Suppressor macrophage (primary cell): ENCODE measurements at regions not wholly inside any gene's neighbourhood (a gene's known extent, or its start where the extent isn't known, plus 50 kb on each side); places are given as distances from the start of the nearest gene placed in this dataset.

ENCODE experiments used
- DNase-seq, 4 experiments: peaks; one replicate each; pipeline ENCODE4 v3.0.0-alpha.2; 2020 to 2022

DNA sequence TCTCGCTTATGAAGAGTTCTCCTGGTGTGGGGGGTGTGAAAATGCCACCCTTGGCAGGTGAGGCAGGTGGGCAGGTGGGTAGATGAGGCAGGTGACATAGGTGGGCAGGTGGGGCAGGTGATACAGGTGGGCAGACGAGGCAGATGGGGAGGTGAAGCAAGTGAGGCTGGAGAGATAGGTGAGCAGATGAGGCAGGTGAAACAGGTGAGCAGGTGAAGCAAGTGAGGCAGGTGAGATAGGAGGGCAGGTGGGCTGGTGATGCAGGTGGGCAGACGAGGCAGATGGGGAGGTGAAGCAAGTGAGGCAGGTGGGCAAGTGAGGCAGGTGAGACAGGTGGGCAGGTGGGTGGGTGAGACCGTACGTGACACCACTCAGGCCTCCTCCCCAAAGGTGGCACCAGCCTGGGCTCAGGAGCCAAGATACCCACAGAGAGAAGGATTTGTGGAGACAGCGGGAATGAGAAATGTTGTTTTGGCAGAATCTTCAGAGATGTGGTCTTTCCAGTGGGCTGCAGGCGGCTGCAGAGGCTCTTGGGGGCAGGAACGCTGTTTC, 232.3 kb upstream of the MYT1L start:
- DNase-seq: no peak

- no peak for DNase-seq
These were observed 231.8 kb upstream of the MYT1L start for GRCh38 chr2:2562867-2563266.

GRCh38 chr2:2561346-2562095, 230.4 kb upstream of the MYT1L start:
- no peak for DNase-seq

DNA sequence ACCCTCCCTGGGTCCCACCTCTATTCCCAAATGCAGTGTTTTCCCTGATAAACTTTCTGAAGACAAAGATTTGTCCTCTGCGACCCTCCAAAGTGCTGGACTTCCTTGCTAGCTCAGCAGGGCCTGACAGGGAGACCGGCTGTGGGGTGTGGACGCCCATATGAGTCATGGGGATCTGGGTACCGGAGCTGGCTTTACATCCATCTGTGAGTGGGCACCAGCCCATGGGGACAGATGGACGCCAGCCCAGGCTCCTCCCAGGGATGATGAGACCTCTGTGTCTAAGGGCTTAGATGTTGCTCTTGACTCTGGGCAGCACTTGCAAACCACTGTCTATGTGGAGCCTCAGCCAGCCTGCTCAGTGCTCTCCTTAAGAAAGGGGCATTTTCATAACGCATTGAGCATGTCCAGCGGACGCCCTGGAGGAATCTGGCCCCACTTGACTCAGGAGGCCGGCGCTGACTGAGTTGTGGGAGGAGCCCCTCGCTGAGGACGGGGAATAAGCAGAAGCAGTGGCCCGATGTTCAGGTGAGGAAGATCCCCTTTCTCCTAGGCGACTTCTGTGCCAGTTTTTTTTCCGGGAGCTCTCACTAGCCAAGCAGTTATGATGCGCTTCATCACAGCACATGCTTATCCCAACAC, 229.4 kb upstream of the MYT1L start:
- DNase-seq: no peak

DNA sequence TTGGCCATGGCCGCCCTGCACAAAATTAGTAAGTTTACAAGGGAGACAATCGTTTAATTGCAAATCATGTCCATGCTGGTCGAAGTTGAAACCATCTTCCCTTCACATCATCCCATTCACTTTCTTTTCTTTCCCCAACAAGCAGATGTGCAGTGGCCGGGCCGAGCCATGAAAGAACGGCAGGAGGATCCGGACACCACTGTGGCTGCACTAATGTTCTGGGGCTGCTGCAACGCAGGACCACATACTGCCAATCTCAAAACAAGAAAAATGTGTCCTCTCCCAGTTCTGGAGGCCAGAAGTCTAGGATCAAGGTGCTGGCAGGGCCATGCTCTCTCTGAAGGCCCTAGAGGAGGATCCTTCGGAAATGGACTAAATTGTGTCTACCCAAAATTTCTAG, 227.4 kb upstream of the MYT1L start:
- no peak for DNase-seq

- DNase-seq: no peak
These were observed 226.4 kb upstream of the MYT1L start for GRCh38 chr2:2557475-2557874.

DNA sequence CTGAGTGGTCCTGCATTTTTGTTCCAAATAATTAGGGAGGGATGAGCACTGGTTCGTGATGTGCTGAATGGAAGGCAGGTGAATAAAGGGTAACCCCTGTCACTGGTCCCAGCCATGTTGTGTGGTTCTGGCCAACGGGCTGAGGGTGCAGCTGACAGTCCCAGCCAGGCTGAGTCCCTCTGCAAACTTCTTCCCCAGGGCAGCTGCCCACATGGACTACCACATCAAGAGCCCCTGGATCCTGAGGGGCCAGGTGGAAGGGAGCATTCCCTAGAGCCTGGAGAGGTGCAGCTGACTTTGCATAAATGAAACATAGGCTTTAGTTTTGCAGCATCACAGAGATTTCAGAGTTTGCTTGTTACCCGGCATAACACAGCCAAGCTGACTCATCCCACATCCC, 219.8 kb upstream of the MYT1L start:
- no peak for DNase-seq

DNA sequence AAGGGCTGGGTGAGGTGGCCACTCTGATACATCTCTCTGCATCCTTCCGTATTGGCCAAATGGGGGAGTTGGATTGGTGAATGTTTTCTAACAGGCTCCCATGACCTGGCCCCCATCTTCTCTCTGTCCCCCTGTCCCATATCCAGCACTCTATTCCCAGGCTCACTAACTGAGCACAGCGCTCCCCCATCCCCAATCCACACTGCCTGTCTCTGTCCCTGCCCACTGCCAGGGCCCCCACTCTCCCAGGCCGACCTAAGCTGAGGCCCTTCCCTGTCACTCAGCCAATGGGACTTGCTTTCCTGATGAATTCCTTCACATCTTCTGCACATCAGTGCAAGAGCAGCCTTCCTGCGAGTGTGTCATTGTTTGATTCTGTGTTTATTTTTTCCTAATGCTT, 216.8 kb upstream of the MYT1L start:
- DNase-seq: no peak

DNA sequence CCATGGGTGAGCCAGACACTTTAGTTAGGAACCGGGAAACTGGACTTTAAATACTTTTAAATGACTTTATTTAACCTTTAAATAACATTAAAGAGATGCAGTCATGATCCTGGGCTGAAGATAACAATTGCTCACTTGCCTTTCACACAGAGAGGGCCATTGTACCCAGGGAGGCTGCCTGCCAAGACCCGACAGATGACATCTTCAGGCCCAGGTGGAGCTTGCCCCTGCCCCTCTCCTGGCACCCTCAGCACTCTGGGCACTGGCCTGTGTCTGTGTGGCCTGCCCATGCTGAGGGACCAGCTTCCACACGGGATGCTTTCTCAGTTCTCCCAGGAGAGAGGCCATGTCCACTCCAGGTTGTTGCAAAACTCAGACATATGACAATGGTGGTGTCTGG, 216.4 kb upstream of the MYT1L start:
- no peak for DNase-seq

GRCh38 chr2:2546046-2546445, 215.0 kb upstream of the MYT1L start:
- DNase-seq: no peak

DNA sequence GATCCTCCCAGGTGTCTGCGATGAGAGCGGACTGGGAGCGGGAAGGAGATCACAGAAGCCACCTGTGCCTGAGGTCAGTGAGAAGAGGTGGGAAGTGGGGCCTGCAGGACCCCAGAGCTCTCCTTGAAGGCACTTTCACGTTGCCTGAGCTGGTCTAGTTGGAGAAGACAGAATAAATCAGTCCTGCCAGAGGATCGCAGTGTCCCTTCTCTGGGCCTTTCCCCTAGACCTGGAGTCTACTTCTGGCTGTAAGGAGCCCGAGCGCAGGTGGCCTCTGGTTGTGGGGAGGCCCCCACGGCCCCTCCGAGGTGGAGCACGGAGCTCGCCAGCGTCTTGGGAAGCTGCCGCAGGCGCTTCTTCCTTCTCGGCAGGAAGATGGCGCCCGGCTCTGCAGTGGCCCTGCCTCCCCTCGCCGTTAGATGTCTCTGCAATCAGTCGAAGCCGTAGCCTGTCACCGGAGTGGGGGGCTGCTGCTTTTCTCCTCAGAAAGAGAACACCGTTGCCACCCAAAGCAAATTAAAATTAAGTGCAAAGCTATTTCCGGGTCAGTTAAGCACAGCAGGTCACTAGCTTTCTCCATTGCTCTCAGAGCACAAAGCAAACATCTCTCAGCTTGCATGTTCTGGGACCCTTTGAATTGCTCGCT, 212.0 kb upstream of the MYT1L start:
- DNase-seq: no peak

DNA sequence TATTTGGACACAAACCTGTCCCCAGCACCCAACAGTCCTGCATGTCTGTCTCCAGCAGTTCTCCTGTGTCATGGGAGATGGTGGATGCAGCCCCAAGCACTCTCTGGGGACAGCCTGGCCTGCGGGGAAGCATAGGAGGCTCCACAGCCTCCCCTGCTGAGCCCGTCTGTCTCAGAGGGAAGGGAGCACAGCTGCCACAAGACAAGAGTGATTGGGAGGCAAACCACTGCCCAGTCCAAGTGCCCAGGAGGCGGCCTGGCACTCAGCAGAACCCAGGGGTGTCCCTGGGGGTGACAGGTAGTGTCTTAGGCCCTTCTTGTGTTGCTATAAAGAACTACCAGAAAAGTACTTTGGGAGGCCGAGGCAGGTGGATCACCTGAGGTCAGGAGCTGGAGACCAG, 211.2 kb upstream of the MYT1L start:
- no peak for DNase-seq

- no peak for DNase-seq
These were observed 209.3 kb upstream of the MYT1L start for GRCh38 chr2:2540406-2540805.

DNA sequence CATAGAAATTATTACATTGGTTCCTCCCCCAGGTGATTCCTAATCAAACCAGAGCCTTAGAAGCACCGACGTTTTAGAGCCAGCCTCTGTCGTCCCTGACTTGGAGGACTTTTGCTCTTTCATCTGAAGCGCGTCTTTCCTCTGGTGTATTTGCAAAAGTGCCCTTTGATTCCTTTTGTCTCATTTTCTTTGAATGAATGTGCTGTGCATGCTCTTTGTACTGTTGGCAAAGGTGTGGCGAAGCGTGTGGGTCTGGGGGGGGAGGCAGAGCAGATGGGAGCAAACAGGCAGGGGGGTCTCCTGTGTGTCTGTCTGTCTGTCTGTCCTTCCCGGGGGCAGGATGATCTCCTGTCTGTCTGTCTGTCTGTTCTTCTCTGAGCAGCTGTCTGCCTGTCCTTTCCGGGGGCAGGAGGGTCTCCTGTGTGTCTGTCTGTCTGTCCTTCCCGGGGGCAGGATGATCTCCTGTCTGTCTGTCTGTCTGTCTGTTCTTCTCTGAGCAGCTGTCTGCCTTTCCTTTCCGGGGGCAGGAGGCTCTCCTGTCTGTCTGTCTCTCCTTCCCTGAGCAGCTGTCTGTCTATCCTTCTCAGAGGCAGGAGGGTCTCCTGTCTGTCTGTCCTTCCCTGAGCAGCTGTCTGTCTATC, 205.5 kb upstream of the MYT1L start:
- no peak for DNase-seq

- DNase-seq: no peak
These were observed 199.3 kb upstream of the MYT1L start for GRCh38 chr2:2530334-2530733.

GRCh38 chr2:2528846-2529245, 197.8 kb upstream of the MYT1L start:
- no peak for DNase-seq

GRCh38 chr2:2527148-2527547, 196.1 kb upstream of the MYT1L start:
- DNase-seq: peak in 3 of 4 experiments; percentile 2 to 33 (median 4)

GRCh38 chr2:2524348-2524941, 193.4 kb upstream of the MYT1L start:
- DNase-seq: no peak

DNA sequence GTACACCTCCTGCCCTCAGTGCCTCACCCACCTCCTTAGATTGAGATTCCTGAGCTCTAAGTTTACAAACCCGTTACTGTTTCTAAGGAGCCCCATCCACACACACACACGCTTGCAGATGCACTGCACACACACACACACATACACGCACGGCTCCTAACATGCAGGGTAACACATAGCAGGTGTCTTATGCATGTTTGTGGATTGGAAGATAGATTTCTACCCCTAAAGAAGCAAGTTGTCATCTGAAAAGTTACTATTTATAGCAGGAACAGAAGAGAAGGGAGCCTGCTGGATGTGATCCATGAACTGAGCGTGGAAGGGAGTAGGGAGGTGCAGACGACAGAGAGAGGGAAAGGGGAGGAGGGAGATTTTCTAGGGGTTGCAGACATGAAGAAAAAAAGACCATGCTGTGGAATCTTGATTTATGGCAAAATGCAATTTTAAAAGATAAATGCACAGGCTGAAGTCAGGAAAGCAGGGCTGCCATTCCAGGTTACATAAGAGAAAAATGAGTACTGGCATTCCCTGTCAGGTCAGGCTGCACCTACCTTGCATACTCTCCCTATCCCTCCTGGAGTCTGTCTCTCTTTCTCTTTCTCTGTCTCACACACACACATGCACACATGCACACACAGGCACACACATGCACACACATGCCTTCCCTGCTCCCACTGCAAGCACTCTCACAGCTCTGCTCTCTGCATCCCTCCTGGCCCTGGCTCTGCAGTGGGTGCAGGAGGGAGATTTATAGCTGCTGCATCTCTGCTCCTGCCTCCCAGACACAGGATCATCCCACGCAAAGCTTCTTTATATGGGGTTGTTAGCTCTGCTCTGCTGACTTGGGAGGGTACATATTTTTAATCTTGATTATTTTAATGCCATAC, 192.6 kb upstream of the MYT1L start:
- no peak for DNase-seq

DNA sequence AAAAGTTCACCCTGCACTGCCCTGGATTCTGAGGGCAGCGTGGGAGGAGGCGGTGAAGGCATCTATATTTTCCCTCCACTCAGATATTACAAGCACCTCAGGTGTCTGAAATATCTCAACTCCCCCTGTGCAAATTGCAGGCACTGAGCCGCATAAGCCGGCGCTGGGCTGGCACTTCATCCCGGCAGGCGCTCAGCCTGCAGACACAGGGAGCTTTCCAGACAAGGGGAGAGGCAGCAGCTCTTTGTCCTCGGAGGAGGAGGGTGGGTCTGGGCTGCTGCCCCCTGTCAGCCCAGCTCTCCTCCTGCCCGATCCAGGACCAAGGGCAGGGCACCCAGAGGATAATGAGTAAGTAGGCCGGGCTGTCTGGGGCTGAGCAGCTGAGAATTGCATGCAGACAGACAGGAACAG, 189.3 kb upstream of the MYT1L start:
- no peak for DNase-seq

DNA sequence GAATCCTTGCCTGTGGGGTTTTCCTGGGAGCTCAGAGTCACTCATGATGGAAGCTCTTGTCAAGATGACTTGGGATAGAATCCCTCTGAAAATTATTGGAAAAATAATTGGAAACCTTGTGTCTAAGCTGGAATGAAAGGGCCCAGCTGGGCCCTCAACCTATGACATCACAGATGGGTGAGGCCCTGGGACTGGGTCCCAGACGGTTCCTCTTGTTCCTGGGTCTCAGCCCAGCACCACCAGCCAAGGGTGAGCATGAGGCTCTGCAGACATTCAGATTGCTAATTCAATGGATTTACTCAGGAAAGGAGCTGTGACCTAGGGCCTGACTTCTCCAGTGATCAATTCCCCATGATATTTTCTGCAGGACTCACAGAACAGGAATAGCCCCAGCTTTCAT, 188.3 kb upstream of the MYT1L start:
- DNase-seq: no peak

- DNase-seq: no peak
These were observed 186.3 kb upstream of the MYT1L start for GRCh38 chr2:2517399-2517798.
